SK-N-SH (cell line): ENCODE measurements at regions not wholly inside any gene's neighbourhood (a gene's known extent, or its start where the extent isn't known, plus 50 kb on each side); places are given as distances from the start of the nearest gene placed in this dataset.

Experiments
- CTCF ChIA-PET: fragments of 300-600, 350-600 bp; formaldehyde crosslinking; extraction: SDS; loops from one replicate; lab custom pipeline; 2021; lab: Yijun Ruan, JAX
- POLR2A ChIA-PET: fragments of 350-600 bp; sonication (Branson Sonifier 250); formaldehyde crosslinking; extraction: SDS; loops from one replicate; lab custom pipeline; 2020; ENCODE audit warnings: antibody characterized with exemption, inconsistent platforms; lab: Yijun Ruan, JAX
- DNase-seq: peaks from one replicate; pipeline ENCODE4 v3.0.0; 2012
- H2AFZ ChIP-seq: fragments of 200-600 bp; sonication (generic); 2 replicates; pipeline ENCODE4 v1.8.1; 2016; ENCODE audit warnings: antibody characterized with exemption, mild to moderate bottlenecking, low read depth
- H3F3A ChIP-seq: fragments of 200-600 bp; sonication (generic); replicated peaks from 2 replicates; pipeline ENCODE3; 2016; ENCODE audit warnings: antibody characterized with exemption, mild to moderate bottlenecking; ENCODE audit not compliant: insufficient read depth
- H3K27ac ChIP-seq, 2 experiments: fragments of 200-500 bp in 1 of 2; fragments of 200-600 bp in 1 of 2; sonication (Bioruptor generic) in 1 of 2; sonication (generic), shearing (Covaris generic) in 1 of 2; 2 replicates each; pipeline versions ENCODE4 v1.5.1 to v1.6.1; 2014 to 2016; ENCODE audit warnings: low read depth in 2 of 2, inconsistent platforms in 1 of 2, low read length in 1 of 2, mild to moderate bottlenecking in 1 of 2, mixed read lengths in 1 of 2
- H3K27me3 ChIP-seq: fragments of 200-600 bp; sonication (generic), shearing (Covaris generic); 2 replicates; pipeline ENCODE4 v1.6.1; 2016; ENCODE audit warnings: mixed run types; ENCODE audit not compliant: insufficient read depth
- H3K36me3 ChIP-seq, 2 experiments: fragments of 200-500 bp in 1 of 2; fragments of 200-600 bp in 1 of 2; sonication (Bioruptor generic) in 1 of 2; sonication (generic) in 1 of 2; replicated peaks in 1 of 2; 2 replicates each; pipeline versions ENCODE3 to v1.5.1; 2014 to 2016; ENCODE audit warnings: low read length in 1 of 2, mild to moderate bottlenecking in 1 of 2; ENCODE audit not compliant: insufficient read depth in 2 of 2, control insufficient read depth in 1 of 2
- H3K4me1 ChIP-seq, 2 experiments: fragments of 200-500 bp in 1 of 2; fragments of 200-600 bp in 1 of 2; sonication (Bioruptor generic) in 1 of 2; sonication (generic), shearing (Covaris generic) in 1 of 2; 2 replicates each; pipeline versions ENCODE4 v1.5.1 to v1.6.1; 2014 to 2016; ENCODE audit warnings: low read depth in 1 of 2, low read length in 1 of 2, mixed run types in 1 of 2; ENCODE audit not compliant: insufficient read depth in 2 of 2, control insufficient read depth in 1 of 2
- H3K4me2 ChIP-seq: fragments of 200-600 bp; sonication (generic), shearing (Covaris generic); 2 replicates; pipeline ENCODE4 v1.6.1; 2017; ENCODE audit warnings: mixed run types
- H3K4me3 ChIP-seq, 2 experiments: fragments of 200-500 bp in 1 of 2; fragments of 200-600 bp in 1 of 2; sonication (Bioruptor generic) in 1 of 2; sonication (generic), shearing (Covaris generic) in 1 of 2; 2 replicates each; pipeline versions ENCODE4 v1.5.1 to v1.8.1; 2014 to 2016; ENCODE audit warnings: low read depth in 2 of 2, inconsistent platforms in 1 of 2, low read length in 1 of 2, mild to moderate bottlenecking in 1 of 2, mixed read lengths in 1 of 2, moderate library complexity in 1 of 2
- H3K79me2 ChIP-seq: fragments of 200-600 bp; sonication (generic); 2 replicates; pipeline ENCODE4 v1.8.1; 2017; ENCODE audit warnings: mild to moderate bottlenecking; ENCODE audit not compliant: insufficient read depth
- H3K9ac ChIP-seq: fragments of 200-600 bp; sonication (generic); 2 replicates; pipeline ENCODE4 v1.6.1; 2017; ENCODE audit warnings: mixed run types
- H3K9me2 ChIP-seq: fragments of 200-600 bp; sonication (generic); 2 replicates; pipeline ENCODE4 v1.6.1; 2017; ENCODE audit warnings: mixed run types
- H3K9me3 ChIP-seq: fragments of 200-600 bp; sonication (generic); 2 replicates; pipeline ENCODE4 v1.6.1; 2017; ENCODE audit warnings: mixed run types, mild to moderate bottlenecking, moderate library complexity
- H4K20me1 ChIP-seq: fragments of 200-600 bp; sonication (generic); 2 replicates; pipeline ENCODE4 v1.6.1; 2017; ENCODE audit warnings: mild to moderate bottlenecking, mixed run types; ENCODE audit not compliant: insufficient read depth
- EP300 ChIP-seq, 2 experiments: IDR thresholded peaks; 2 replicates each; pipeline versions ENCODE4 v1.4.0 to v1.6.1; 2012; ENCODE audit warnings: borderline replicate concordance in 1 of 2, low read depth in 1 of 2, low read length in 1 of 2
- EZH2phosphoT487 ChIP-seq: fragments of 200-600 bp; sonication (generic); IDR thresholded peaks from 2 replicates; pipeline ENCODE4 v1.6.1; 2017; ENCODE audit warnings: low read depth, mixed run types, mild to moderate bottlenecking, antibody characterized with exemption, moderate library complexity, borderline replicate concordance
- FOSL2 ChIP-seq: IDR thresholded peaks from 2 replicates; pipeline ENCODE4 v1.4.0; 2012; ENCODE audit warnings: low read depth, mild to moderate bottlenecking, moderate library complexity, borderline replicate concordance
- FOXJ3 ChIP-seq: sonication (generic); formaldehyde crosslinking; IDR thresholded peaks from 2 replicates; pipeline ENCODE4 v1.5.1; 2020; ENCODE audit warnings: mild to moderate bottlenecking, missing genetic modification reagents
- MXI1 ChIP-seq: IDR thresholded peaks from 2 replicates; pipeline ENCODE4 v1.6.1; 2012; ENCODE audit warnings: mild to moderate bottlenecking, low read depth, low read length, improper control_type of control experiment
- NFIC ChIP-seq: IDR thresholded peaks from 2 replicates; pipeline ENCODE4 v1.4.0; 2012; ENCODE audit warnings: borderline replicate concordance
- NRF1 ChIP-seq: IDR thresholded peaks from 2 replicates; pipeline ENCODE4 v1.6.1; 2012; ENCODE audit warnings: low read depth, mild to moderate bottlenecking, low read length
- RAD21 ChIP-seq: IDR thresholded peaks from 2 replicates; pipeline ENCODE4 v1.6.1; 2012; ENCODE audit warnings: mild to moderate bottlenecking, low read length
- SIN3A ChIP-seq: IDR thresholded peaks from 2 replicates; pipeline ENCODE4 v1.6.1; 2012; ENCODE audit warnings: low read depth, mild to moderate bottlenecking, low read length, moderate library complexity, borderline replicate concordance
- TCF12 ChIP-seq: IDR thresholded peaks from 2 replicates; pipeline ENCODE4 v1.4.0; 2012
- YY1 ChIP-seq: IDR thresholded peaks from 2 replicates; pipeline ENCODE4 v1.4.0; 2012; ENCODE audit warnings: low read depth, mild to moderate bottlenecking
- WGBS: methylation state at CpG from one replicate; pipeline ENCODE4 v1.1.6; 2017; ENCODE audit warnings: low lambda C conversion rate; 5-methylcytosine and 5-hydroxymethylcytosine counted together
- TF ChIP-seq, protein P1 (sequence below): IDR thresholded peaks from 2 replicates; pipeline ENCODE4; 2012
- TF ChIP-seq, protein P2 (sequence below): IDR thresholded peaks from 2 replicates; pipeline ENCODE4 v1.4.0; 2012; ENCODE audit warnings: low read depth, borderline replicate concordance
- TF ChIP-seq, protein P3 (sequence below): IDR thresholded peaks from 2 replicates; pipeline ENCODE4 v1.4.0; 2012; ENCODE audit warnings: low read depth

DNA sequence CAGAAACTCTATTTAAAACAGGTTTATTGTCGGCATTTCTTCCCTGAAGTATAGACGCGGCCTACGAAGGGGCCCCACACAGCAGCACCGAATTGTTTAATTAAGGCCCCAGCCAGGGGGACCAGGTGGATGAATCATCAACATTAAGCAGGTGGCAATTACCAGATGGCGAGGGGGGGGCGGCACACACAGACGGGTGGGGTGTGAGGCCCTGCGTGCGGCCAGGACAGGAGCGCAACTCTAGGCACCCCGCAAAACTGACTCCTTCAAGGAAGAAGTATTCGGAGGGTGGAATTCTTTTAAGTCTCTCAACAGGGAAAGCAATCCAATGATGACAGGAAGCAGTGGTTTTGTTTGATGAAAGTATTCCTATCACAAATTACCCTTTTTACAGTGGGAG is 830.4 kb downstream of the GALR1 start:
- 40% methylated on average over 13 of the region's 13 CpGs for WGBS
- Histone ChIP-seq H3K9me2 (no peaks in the 10 kb centered on the region), H3K9ac (no peak overlapping the region), H3K27me3 (no peaks in the 10 kb centered on the region; the same call in 1 of the 2 replicates), H3K79me2 (no peaks in the 10 kb centered on the region), H4K20me1 (no peaks in the 10 kb centered on the region), H3K4me3 (no peak overlapping the region), H3F3A (no peaks in the 10 kb centered on the region), H3K9me3 (no peaks in the 10 kb centered on the region), H3K27ac (no peak overlapping the region), H3K4me1 (no peaks in the 10 kb centered on the region), H3K36me3 (no peaks in the 10 kb centered on the region), H3K4me2 (no peak overlapping the region), H2AFZ (no peak overlapping the region)
- DNase-seq = no peak
- TF ChIP-seq FOXJ3 (no peak), EZH2phosphoT487 (no peak), NFIC (no peak), EP300 (IDR thresholded peaks at IDR 0.05; ENCODE audit: borderline replicate concordance in 1 of 2, low read depth in 1 of 2, low read length in 1 of 2) (no peak), FOSL2 (no peak), YY1 (no peak), RAD21 (no peak), TCF12 (no peak)
- TF ChIP-seq, protein P1, sequence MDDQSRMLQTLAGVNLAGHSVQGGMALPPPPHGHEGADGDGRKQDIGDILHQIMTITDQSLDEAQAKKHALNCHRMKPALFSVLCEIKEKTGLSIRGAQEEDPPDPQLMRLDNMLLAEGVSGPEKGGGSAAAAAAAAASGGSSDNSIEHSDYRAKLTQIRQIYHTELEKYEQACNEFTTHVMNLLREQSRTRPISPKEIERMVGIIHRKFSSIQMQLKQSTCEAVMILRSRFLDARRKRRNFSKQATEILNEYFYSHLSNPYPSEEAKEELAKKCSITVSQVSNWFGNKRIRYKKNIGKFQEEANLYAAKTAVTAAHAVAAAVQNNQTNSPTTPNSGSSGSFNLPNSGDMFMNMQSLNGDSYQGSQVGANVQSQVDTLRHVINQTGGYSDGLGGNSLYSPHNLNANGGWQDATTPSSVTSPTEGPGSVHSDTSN = no peak
- ChIA-PET POLR2A (no interaction called here), CTCF (no interaction called here)

DNA sequence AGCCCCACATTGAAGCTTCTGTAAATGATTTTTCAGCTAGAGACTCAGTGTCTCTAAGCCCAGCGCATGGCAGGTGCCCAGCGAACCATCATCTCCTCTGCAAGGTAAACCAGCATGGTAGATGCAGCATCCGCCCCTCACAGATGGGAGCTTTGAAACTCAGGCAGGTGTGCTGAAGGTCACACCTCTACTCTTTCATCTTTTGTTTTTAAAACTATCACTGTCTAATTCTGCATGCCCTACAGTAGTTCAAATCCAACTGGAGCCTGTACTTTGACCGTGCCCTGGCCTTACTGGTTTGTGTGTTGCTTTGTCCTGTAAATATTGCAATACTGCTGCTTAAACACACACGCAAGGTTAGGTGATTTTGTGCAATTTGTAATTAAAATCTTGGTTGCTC is 831.1 kb downstream of the GALR1 start:
- ChIA-PET POLR2A (no interaction called here), CTCF (no interaction called here)
- no peaks in the 10 kb centered on the region for H3K9me2 ChIP-seq
- H3K27ac ChIP-seq = no peak overlapping the region
- no peaks in the 10 kb centered on the region for H3F3A ChIP-seq
- no peaks in the 10 kb centered on the region for H4K20me1 ChIP-seq
- H3K4me1 ChIP-seq = no peaks in the 10 kb centered on the region
- no peak overlapping the region for H2AFZ ChIP-seq
- no peak for DNase-seq
- TF ChIP-seq SIN3A (no peak), MXI1 (no peak), NRF1 (no peak), TCF12 (no peak), EZH2phosphoT487 (no peak)
- TF ChIP-seq, protein P2, sequence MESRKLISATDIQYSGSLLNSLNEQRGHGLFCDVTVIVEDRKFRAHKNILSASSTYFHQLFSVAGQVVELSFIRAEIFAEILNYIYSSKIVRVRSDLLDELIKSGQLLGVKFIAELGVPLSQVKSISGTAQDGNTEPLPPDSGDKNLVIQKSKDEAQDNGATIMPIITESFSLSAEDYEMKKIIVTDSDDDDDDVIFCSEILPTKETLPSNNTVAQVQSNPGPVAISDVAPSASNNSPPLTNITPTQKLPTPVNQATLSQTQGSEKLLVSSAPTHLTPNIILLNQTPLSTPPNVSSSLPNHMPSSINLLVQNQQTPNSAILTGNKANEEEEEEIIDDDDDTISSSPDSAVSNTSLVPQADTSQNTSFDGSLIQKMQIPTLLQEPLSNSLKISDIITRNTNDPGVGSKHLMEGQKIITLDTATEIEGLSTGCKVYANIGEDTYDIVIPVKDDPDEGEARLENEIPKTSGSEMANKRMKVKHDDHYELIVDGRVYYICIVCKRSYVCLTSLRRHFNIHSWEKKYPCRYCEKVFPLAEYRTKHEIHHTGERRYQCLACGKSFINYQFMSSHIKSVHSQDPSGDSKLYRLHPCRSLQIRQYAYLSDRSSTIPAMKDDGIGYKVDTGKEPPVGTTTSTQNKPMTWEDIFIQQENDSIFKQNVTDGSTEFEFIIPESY = no peak
- TF ChIP-seq, protein P3, sequence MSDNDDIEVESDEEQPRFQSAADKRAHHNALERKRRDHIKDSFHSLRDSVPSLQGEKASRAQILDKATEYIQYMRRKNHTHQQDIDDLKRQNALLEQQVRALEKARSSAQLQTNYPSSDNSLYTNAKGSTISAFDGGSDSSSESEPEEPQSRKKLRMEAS = no peak
- TF ChIP-seq, all 33 proteins: peak for 0
- Histone ChIP-seq H3K36me3 (no peaks in the 10 kb centered on the region), H3K4me2 (no peak overlapping the region), H3K27me3 (no peaks in the 10 kb centered on the region; the same call in 1 of the 2 replicates), H3K9me3 (no peaks in the 10 kb centered on the region), H3K79me2 (no peaks in the 10 kb centered on the region), H3K4me3 (no peak overlapping the region), H3K9ac (no peak overlapping the region)
- WGBS = 17% methylated on average over 5 of the region's 5 CpGs
